CD4-positive, alpha-beta T cell treated with Interleukin-17A for 1 hour (primary cell): ENCODE measurements at regions not wholly inside any gene's neighbourhood (a gene's known extent, or its start where the extent isn't known, plus 50 kb on each side); places are given as distances from the start of the nearest gene placed in this dataset.
"Not testable (repeated sequence)": the region's sequence is repeated elsewhere in the genome, so short reads cannot be mapped to it uniquely, and the experiment has no call there.

Source experiments
- DNase-seq: peaks from one replicate; pipeline ENCODE4 v3.0.0-alpha.2; 2020

DNA sequence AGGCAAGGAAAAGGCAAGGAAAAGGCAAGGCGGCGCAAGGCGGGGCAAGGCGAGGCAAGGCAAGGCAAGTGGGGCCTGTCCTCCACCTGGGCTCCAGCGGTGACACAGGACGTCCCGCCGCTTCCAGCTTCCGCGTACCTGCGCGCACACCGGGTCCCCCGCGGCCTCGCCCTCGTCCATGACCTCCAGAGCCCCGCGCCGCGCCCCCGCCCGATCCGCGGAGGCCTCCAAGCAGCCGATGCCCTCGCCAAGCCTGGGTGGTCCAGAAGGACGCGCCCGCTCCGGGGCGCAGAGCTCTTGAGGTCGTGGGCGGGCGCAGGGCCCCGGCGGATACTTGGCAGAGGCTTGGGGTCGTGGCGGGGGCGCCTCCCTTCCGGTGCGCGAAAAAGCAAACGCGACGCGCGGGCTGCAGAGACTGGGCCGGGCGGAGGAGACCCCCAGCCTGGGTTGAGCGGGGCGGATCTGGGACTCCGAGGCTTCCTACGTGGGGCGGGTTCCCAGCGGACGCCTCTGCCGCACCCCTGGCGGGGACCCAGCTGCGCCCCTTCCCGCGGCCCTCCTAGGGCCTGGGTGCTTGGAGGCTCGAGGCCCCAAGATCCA, 60.8 kb upstream of the EIF5 start:
- DNase-seq = no peak

DNA sequence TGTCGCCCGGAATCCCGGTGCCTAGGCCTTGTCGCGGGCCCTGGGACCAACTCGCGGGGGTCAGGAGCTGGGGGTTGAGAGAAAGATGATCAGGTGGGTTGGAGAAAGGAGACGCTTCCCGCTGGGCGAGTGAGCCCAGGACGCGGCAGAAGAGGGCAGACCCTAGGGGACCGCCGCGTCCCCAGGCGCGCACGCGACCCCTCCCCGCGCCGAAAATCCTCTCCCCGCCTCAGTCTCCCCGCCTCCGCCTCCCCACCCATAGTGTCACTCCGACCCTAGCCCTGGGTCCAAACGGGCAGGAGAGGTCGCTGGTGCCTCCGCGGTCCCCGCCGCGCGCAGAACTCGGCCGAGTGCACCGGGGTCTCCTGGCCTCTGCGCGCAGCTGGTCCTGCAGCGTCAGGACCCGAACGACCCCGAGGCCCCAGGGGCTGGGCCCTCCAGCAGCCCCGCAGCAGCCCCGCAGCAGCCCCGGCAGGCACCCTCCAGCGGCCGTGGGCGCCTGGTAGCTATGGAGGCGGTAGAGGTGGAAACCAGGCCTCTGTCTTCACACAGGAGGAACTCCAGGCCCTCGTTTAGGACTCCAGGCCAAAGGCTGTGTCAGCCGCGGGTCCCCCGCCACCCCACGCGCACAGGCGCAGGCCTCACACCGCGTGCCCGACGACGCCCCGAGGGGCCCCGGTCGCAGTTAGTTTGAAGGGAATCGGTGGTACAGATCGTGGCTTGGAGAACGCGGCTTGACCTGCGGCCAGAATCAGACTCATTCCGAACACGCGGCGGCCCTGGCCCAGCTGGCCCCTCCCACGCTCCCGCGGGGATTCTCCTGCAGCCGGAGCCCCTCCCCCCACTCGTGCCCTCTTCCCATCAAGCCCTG, 60.1 kb upstream of the EIF5 start:
- no peak for DNase-seq

DNA sequence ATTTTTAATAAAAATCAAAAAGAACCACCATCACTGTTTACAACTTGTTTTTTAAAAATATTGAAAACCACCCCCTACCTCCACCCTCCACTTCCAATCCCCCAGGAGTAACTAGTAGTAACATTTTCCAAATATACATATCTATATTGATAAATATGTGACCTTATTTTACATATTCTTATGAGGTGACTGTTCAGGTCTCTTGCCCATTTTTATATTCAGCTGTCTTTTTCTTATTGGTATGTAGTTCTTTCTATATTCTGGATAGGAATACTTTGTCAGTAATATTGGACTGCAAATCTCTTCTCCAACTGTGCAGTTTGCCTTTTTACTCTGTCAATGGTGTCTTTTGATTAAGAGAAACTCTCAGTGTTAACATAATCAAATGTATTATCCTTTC, 59.0 kb upstream of the EIF5 start:
- DNase-seq = no peak

DNA sequence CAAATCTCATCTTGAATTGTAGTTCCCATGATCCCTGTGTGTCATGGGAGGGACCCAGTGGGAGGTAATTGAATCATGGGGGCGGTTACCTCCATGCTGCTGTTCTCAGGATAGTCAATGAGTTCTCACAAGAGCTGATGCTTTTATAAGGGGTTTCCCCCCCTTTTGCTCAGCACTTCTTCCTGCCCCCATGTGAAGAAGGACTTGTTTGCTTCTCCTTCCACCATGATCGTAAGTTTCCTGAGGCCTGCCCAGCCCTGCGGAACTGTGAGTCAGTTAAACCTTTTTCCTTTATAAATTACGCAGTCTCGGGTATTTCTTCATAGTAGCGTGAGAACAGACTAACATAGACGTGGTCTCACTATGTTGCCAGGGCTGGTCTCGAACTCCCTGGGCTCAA, 56.1 kb upstream of the EIF5 start:
- no peak for DNase-seq

DNA sequence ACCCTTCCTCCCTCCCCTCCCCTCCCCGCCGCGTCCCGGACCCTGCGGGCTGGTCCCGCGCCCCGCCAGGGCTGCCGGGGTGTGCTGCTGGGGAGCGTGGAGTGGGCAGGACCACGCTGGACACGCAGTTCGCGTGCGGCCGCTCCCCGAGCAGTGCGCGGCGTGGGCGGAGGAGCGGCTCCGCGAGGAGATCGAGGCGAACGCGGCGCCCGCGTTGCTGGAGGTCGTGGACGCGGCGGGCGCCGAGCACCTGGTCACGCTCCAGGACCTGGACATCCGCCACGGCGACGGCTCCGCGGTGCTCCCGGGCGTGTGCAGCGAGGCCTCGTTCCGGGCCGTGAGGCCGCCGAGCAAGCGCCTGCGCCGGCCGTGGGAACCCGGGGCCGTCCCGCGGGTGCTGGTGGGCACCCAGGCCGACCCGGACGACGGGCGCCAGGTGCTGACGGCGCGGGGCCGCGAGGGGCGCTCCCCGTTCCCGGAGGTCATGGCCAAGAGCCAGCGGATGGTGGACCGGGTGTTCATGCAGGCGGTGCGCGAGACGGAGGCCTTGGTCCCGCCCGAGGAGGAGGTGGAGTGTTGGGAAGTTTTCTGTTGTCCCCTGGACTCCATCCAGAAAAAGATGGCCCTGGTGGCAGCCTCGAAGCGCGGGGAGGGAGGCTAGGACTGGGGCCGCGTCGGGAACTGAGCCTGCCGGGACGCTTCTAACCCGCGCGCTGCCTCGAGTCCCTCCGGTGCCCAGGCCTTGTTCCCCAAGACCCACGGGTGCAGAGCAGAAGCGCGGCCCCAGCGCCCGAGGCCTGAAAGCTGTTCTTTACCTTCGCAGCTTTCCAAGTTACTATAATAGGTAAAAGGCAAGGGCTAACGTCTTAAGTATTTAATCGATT, 54.7 kb upstream of the EIF5 start:
- no peak for DNase-seq

DNA sequence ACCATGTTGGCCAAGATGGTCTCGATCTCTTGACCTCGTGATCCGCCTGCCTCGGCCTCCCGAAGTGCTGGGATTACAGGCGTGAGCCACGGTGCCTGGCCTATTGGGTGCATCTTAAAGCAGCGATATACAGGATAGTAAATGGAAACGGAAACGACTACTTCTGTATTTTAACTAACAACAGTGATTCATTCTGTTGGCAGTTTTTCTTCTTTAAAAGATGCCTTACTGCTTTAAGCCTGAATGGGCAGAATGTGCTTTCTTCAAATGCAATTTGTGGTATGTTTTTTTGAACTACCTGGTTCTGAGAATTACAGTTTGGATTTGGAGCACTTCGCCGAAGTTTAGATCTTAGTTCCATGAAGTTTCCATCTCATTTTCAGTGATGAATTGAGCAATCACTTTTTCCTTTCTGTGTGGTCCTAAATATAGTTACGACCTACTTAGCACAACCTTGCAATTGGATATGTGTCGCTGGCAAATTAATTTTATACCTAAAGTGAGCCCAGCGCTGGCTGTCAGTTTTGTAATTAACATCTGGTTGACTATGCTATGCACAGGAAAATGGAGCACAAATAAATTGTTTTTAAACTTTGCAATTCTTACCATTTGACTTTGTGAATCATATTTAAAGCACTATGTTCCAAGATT, 53.6 kb upstream of the EIF5 start:
- DNase-seq = no peak

DNA sequence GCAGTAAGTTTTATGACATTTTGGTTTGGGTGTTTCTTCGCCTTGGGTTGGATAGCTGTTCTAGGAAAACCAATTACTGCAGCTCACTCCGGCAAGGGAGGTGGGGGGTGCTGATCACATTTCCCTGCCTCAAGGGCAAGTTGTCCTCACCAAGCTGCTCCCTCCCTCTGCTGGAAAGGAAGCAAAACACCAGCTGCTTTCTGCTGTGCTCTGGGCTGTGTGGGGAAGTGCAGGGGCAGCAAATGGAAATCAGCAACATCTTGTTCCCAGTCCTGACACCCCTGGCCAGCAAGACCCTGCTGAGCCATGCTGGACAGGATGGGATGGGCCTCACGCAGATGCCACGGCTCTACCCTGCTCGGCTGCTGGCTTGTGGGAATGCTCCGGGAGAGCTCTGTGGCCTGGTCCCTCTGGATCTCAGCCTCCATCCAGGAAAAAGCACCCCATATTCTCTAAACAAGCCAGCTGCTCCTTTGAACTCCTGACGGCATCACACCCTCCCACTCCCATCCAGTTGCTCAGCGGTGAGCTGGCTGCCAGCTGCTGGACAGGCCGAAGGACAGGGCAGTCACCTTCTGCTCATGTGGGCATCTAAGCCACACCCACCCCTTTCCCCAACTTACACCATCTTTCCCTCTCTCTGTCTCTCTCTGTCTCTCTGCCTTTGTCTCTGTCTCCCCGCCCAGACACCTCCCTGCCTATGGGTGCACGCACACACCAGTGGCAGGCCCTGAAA, 52.4 kb upstream of the EIF5 start:
- DNase-seq = no peak

DNA sequence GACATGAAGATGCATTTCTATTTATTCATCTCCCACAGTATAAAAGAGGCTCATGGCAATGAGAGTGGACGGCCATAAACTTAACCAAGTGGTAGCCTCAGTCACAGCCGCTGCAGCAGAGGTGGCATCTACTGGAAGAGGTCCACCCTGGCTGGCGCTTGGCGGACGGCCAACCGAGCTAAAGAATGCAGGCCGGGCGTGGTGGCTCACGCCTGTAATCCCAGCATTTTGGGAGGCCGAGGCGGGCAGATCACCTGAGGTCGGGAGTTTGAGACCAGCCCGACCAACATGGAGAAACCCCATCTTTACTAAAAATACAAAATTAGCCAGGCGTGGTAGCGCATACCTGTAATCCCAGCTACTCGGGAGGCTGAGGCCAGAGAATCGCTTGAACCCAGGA, 51.7 kb upstream of the EIF5 start:
- not testable (repeated sequence) for DNase-seq

DNA sequence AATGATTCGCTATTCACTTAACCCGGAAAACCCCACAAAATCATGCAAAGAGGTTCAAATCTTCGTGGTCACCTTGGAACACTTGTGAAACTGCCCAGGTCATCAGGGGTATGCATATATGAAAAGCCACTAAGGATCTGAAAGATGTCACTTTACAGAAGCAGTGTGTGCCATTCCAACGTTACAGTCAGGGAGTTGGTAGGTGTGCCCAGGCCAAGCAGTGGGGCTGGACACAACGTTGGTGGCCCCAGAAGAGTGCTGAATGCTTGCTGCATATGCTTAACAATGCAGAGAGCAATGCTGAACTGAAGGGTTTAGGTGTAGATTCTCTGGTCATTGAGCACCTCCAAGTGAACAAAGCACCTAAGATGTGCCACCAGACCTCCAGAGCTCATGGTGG, 51.1 kb upstream of the EIF5 start:
- no peak for DNase-seq

DNA sequence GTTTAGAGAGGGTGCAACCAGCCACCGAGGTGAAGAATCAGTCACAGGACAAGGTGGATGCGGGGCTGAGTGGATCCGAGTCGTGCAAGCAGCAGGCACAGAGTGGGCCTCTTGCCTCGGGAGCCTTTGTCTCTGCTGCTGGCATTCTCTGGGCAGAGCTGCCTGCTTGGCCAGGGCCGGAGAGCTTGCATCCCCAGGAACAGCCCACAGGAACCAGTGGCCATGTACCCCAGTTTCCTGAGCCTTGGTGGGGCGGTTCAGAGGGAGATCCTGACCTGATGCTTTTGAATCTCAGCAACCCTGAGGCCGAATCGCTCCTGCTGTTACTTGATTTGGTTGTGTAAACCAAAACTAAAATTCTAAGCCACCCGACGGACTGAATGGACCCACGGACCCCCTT, 50.1 kb upstream of the EIF5 start:
- DNase-seq = no peak
